Colonic mucosa (tissue), 4 donors: ENCODE measurements at regions not wholly inside any gene's neighbourhood (a gene's known extent, or its start where the extent isn't known, plus 50 kb on each side); places are given as distances from the start of the nearest gene placed in this dataset.
A peak's percentile ranks its signal among the peaks of the same experiment; 100 is the strongest.
"Not testable (repeated sequence)": the region's sequence is repeated elsewhere in the genome, so short reads cannot be mapped to it uniquely, and the experiment has no call there.

Experiments used
- DNase-seq: peaks from one replicate; pipeline ENCODE4 v3.0.0-alpha.2; 2020
- H3K27ac ChIP-seq: fragments of 200-600 bp; one replicate; pipeline ENCODE4 v1.8.0; 2021
- H3K27me3 ChIP-seq: fragments of 200-600 bp; one replicate; pipeline ENCODE4 v1.8.0; 2021
- H3K36me3 ChIP-seq: fragments of 200-600 bp; one replicate; pipeline ENCODE4 v1.8.0; 2021
- H3K4me1 ChIP-seq: fragments of 200-600 bp; one replicate; pipeline ENCODE4 v1.8.0; 2021; ENCODE audit warnings: mild to moderate bottlenecking
- H3K4me3 ChIP-seq: fragments of 200-600 bp; one replicate; pipeline ENCODE4 v1.8.0; 2021
- H3K9ac ChIP-seq, 2 donors: one replicate each; pipeline ENCODE4 v1.7.0; 2013; ENCODE audit warnings: control low read depth in 2 of 2, low read depth in 2 of 2, low read length in 2 of 2
- H3K9me3 ChIP-seq: fragments of 200-600 bp; one replicate; pipeline ENCODE4 v1.8.0; 2021
- CTCF ChIP-seq: fragments of 200-600 bp; IDR thresholded peaks from one replicate; pipeline ENCODE4 v1.8.0; 2022; ENCODE audit warnings: antibody characterized with exemption, mild to moderate bottlenecking
- intact Hi-C: fragments of 100-400 bp; cut with DNase I; formaldehyde crosslinking; loops from one replicate; pipeline ENCODE4 v1.14.1; 2022
- donor health status: healthy.
- donor health status: DM: no; HTN: no; CAD: no.
- donor health status: DM: no; HTN: no; CAD: no.

DNA sequence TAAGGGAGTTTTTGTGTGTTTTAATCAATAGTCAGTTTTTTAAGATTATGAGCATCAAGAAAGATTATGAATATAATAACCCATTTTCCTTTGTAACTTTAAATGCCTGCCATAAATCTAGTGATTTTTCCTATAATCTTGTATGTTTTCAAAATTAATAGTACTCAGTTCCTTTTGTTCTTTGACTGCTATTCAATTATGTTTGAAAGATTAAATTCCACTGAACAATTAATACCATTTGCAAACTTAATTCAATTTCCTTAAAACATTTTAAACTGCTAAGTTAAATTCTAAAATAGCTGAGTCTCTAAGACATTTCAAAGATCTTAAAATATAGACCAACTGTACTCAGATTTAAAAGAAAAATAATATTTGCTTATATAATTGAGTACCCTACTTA lies 1173.9 kb upstream of the TMEFF2 start:
- intact Hi-C loops, result no loop called here
- no peak for TF ChIP-seq CTCF
- Histone ChIP-seq H3K36me3 (no peaks in the 10 kb centered on the region), H3K9me3 (no peaks in the 10 kb centered on the region), H3K4me3 (no peak overlapping the region), H3K27ac (no peak overlapping the region), H3K27me3 (no peaks in the 10 kb centered on the region), H3K4me1 (no peaks in the 10 kb centered on the region), H3K9ac (no peak overlapping the region)
- no peak for DNase-seq

GRCh38 chr2:193357508-193357907 lies 1162.8 kb upstream of the TMEFF2 start:
- Histone ChIP-seq H3K36me3 (no peaks in the 10 kb centered on the region), H3K4me3 (no peak overlapping the region), H3K9ac (no peak overlapping the region), H3K27me3 (no peaks in the 10 kb centered on the region), H3K4me1 (no peaks in the 10 kb centered on the region), H3K9me3 (no peaks in the 10 kb centered on the region), H3K27ac (no peak overlapping the region)
- DNase-seq, result no peak
- TF ChIP-seq CTCF, result no peak
- intact Hi-C loops, result no loop called here

DNA sequence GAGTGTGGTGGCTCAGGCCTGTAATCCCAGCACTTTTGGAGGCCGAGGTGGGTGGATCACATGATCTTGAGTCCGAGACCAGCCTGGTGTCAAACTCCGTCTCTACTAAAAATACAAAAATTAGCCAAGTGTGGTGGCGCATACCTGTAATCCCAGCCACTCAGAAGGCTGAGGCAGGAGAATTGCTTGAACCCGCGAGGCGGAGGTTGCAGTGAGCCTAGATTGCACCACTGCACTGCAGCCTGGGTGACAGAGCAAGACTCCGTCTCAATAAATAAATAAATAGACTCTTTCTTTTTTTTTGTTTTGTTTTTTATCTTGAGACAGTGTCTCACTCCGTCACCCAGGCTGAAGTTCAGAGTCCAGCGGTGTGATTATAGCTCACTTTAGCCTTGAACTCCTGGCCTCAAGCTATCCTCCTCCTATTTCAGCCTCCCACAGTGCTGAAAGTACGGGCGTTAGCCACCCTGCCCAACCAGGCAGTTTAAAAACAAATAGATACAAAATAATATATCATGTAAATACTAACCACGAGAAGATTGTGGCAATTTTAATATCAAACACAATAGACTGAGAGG lies 1158.0 kb upstream of the TMEFF2 start:
- DNase-seq, H3K27ac ChIP-seq, intact Hi-C loops, H3K27me3 ChIP-seq, H3K9ac ChIP-seq, H3K9me3 ChIP-seq, H3K4me3 ChIP-seq, H3K36me3 ChIP-seq, H3K4me1 ChIP-seq: not testable (repeated sequence)

- intact Hi-C loops, result no loop called here
These were observed 1155.8 kb upstream of the TMEFF2 start for GRCh38 chr2:193350509-193350908.

DNA sequence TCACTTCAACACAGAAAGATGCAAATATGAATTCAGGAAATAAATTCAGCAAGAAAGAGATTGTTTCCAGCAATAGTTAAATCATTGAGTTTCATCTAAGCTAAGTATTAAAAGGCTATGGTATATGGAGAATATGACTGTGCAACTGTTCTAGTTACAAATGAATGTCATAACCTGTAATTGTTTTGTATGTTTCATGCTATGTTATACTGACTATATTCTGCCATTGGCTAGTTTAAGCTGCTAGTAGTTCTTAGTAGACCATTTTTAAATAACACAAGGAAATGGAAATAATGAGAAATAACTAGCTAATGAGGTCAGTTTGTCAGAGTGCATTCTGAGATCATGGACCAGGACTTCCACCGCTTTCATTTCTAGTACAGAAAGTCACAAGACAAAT lies 1154.9 kb upstream of the TMEFF2 start:
- H3K4me3 ChIP-seq, result no peak overlapping the region
- H3K9me3 ChIP-seq, result no peaks in the 10 kb centered on the region
- H3K9ac ChIP-seq, result no peak overlapping the region
- DNase-seq, result no peak
- intact Hi-C loops, result no loop called here
- no peak for TF ChIP-seq CTCF
- H3K27me3 ChIP-seq, result no peaks in the 10 kb centered on the region
- no peak overlapping the region for H3K27ac ChIP-seq
- H3K4me1 ChIP-seq, result no peaks in the 10 kb centered on the region
- H3K36me3 ChIP-seq, result no peaks in the 10 kb centered on the region

More at GRCh38 chr2:193350509-193350908, 1155.8 kb upstream of the TMEFF2 start:
- H3K4me3 ChIP-seq, result no peak overlapping the region
- no peaks in the 10 kb centered on the region for H3K27me3 ChIP-seq
- no peaks in the 10 kb centered on the region for H3K9me3 ChIP-seq
- H3K27ac ChIP-seq, result no peak overlapping the region
- no peaks in the 10 kb centered on the region for H3K36me3 ChIP-seq
- H3K4me1 ChIP-seq, result no peaks in the 10 kb centered on the region
- no peak for TF ChIP-seq CTCF
- no peak for DNase-seq
- no peak overlapping the region for H3K9ac ChIP-seq

DNA sequence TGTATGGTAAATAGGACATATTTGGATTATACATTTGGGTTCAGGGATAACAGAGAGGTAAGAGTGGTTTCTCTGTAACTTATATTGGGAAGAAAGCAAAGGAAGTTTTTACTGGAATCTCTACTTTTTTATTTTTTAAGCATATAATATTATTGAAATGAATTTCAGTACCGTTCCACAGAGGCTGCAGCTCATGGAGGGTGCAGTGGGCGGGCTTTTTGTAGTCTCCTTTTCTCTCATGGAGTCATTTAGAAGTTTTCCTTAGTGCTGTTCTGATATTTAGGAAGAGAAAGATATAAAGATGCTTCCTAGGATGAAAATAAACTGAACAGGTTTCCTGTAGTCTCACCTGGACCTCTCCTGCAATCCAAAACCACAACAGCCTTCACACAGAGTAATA lies 1153.3 kb upstream of the TMEFF2 start:
- Histone ChIP-seq H3K36me3 (no peaks in the 10 kb centered on the region), H3K4me1 (no peaks in the 10 kb centered on the region), H3K9me3 (no peaks in the 10 kb centered on the region), H3K9ac (no peak overlapping the region), H3K27ac (no peak overlapping the region), H3K27me3 (no peaks in the 10 kb centered on the region), H3K4me3 (peak overlapping the region; percentile 14)
- no peak for DNase-seq
- intact Hi-C loops, result no loop called here
- no peak for TF ChIP-seq CTCF
